Lower lobe of right lung (tissue), 2 donors: ENCODE measurements at regions not wholly inside any gene's neighbourhood (a gene's known extent, or its start where the extent isn't known, plus 50 kb on each side); places are given as distances from the start of the nearest gene placed in this dataset.

Source experiments
- ATAC-seq, 2 donors: fragments of 200-7000 bp; cut with Tn5 transposase; one replicate each; pipeline ENCODE4 v1.9.1; 2020 to 2022; ENCODE audit warnings: mild to moderate bottlenecking in 2 of 2, moderate library complexity in 2 of 2
- DNase-seq: peaks from one replicate; pipeline ENCODE4 v3.0.0-alpha.2; 2020
- H3K27ac ChIP-seq: fragments of 200-600 bp; one replicate; pipeline ENCODE4 v1.8.0; 2022
- H3K27me3 ChIP-seq: fragments of 200-600 bp; one replicate; pipeline ENCODE4 v1.8.0; 2022; ENCODE audit warnings: low read depth
- H3K36me3 ChIP-seq: fragments of 200-600 bp; one replicate; pipeline ENCODE4 v1.8.0; 2022; ENCODE audit warnings: mild to moderate bottlenecking
- H3K4me1 ChIP-seq: fragments of 200-600 bp; one replicate; pipeline ENCODE4 v1.8.0; 2022
- H3K4me3 ChIP-seq: fragments of 200-600 bp; one replicate; pipeline ENCODE4 v1.8.0; 2022; ENCODE audit warnings: mild to moderate bottlenecking
- H3K9me3 ChIP-seq: fragments of 200-600 bp; one replicate; pipeline ENCODE4 v1.8.0; 2022
- intact Hi-C: fragments of 100-400 bp; cut with DNase I; formaldehyde crosslinking; loops from one replicate; pipeline ENCODE4 v1.11.0; 2022
- TF ChIP-seq, protein P1 (sequence below): fragments of 200-600 bp; IDR thresholded peaks from one replicate; pipeline ENCODE4 v1.8.0; 2022; ENCODE audit warnings: antibody characterized with exemption, mild to moderate bottlenecking
- donor health status: DM: no; HTN: yes; CAD: no; lungs with severe emphysema.

- intact Hi-C loops = no loop called here
- no peaks in the 10 kb centered on the region for H3K27me3 ChIP-seq
- no peak for ATAC-seq
- H3K27ac ChIP-seq = no peak overlapping the region
- H3K9me3 ChIP-seq = no peaks in the 10 kb centered on the region
- no peaks in the 10 kb centered on the region for H3K4me1 ChIP-seq
- TF ChIP-seq, protein P1, sequence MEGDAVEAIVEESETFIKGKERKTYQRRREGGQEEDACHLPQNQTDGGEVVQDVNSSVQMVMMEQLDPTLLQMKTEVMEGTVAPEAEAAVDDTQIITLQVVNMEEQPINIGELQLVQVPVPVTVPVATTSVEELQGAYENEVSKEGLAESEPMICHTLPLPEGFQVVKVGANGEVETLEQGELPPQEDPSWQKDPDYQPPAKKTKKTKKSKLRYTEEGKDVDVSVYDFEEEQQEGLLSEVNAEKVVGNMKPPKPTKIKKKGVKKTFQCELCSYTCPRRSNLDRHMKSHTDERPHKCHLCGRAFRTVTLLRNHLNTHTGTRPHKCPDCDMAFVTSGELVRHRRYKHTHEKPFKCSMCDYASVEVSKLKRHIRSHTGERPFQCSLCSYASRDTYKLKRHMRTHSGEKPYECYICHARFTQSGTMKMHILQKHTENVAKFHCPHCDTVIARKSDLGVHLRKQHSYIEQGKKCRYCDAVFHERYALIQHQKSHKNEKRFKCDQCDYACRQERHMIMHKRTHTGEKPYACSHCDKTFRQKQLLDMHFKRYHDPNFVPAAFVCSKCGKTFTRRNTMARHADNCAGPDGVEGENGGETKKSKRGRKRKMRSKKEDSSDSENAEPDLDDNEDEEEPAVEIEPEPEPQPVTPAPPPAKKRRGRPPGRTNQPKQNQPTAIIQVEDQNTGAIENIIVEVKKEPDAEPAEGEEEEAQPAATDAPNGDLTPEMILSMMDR = no peak
- no peak for DNase-seq
- H3K36me3 ChIP-seq = no peaks in the 10 kb centered on the region
- H3K4me3 ChIP-seq = no peak overlapping the region
Observed at GRCh38 chr4:111930659-111931058, 214.6 kb upstream of the FAM241A start.

GRCh38 chr4:111933703-111934102, 211.6 kb upstream of the FAM241A start:
- TF ChIP-seq, protein P1 = no peak
- intact Hi-C loops = no loop called here
- H3K4me1 ChIP-seq = no peaks in the 10 kb centered on the region
- H3K36me3 ChIP-seq = no peaks in the 10 kb centered on the region
- no peaks in the 10 kb centered on the region for H3K9me3 ChIP-seq
- no peak overlapping the region for H3K4me3 ChIP-seq
- no peaks in the 10 kb centered on the region for H3K27me3 ChIP-seq
- no peak overlapping the region for H3K27ac ChIP-seq
- DNase-seq (no peak), ATAC-seq (no peak)

GRCh38 chr4:111934314-111934713, 210.9 kb upstream of the FAM241A start:
- H3K27me3 ChIP-seq = no peaks in the 10 kb centered on the region
- no peak overlapping the region for H3K27ac ChIP-seq
- TF ChIP-seq, protein P1 = no peak
- H3K9me3 ChIP-seq = no peaks in the 10 kb centered on the region
- DNase-seq (no peak), ATAC-seq (no peak)
- no peaks in the 10 kb centered on the region for H3K4me1 ChIP-seq
- intact Hi-C loops = no loop called here
- no peaks in the 10 kb centered on the region for H3K36me3 ChIP-seq
- H3K4me3 ChIP-seq = no peak overlapping the region

DNA sequence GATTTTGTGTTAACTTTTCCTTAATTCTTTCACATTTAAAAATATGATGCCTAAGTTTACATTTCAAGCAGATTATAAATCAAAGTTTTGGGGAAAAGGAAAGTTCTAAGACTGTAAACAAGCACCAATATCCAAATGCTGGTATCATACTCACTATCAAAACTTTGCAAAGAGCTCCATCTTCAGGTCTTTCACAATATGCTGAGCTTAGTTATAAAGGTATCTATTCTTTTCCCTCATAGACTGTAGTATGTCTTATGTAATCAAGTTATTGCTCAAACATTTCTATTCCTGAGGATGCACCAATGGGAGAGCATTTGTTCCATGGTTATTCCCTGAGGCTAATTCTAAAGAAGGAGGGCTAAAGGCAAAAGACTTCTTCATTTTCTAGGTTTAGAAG, 207.9 kb upstream of the FAM241A start:
- ATAC-seq = no peak
- TF ChIP-seq, protein P1 = no peak
- Histone ChIP-seq H3K27ac (no peak overlapping the region), H3K4me1 (no peaks in the 10 kb centered on the region), H3K27me3 (no peaks in the 10 kb centered on the region), H3K36me3 (no peaks in the 10 kb centered on the region), H3K9me3 (no peaks in the 10 kb centered on the region), H3K4me3 (no peak overlapping the region)
- intact Hi-C loops = no loop called here
- DNase-seq = no peak

GRCh38 chr4:111941957-111942356, 203.3 kb upstream of the FAM241A start:
- Histone ChIP-seq H3K27ac (no peak overlapping the region), H3K4me1 (no peaks in the 10 kb centered on the region), H3K4me3 (no peak overlapping the region), H3K36me3 (no peaks in the 10 kb centered on the region), H3K27me3 (no peaks in the 10 kb centered on the region), H3K9me3 (no peaks in the 10 kb centered on the region)
- ATAC-seq (no peak), DNase-seq (no peak)
- TF ChIP-seq, protein P1 = no peak
- intact Hi-C loops = no loop called here

GRCh38 chr4:111943796-111944203, 201.5 kb upstream of the FAM241A start:
- H3K4me1 ChIP-seq = no peaks in the 10 kb centered on the region
- H3K4me3 ChIP-seq = no peak overlapping the region
- no peaks in the 10 kb centered on the region for H3K9me3 ChIP-seq
- H3K27ac ChIP-seq = no peak overlapping the region
- no peaks in the 10 kb centered on the region for H3K27me3 ChIP-seq
- peak; percentile 46 for DNase-seq
- TF ChIP-seq, protein P1 = peak; percentile 25
- intact Hi-C loops = no loop called here
- H3K36me3 ChIP-seq = no peaks in the 10 kb centered on the region
- ATAC-seq = peak; percentile 52 to 74
